ENCODE measurements at regions not wholly inside any gene's neighbourhood (a gene's known extent, or its start where the extent isn't known, plus 50 kb on each side); places are given as distances from the start of the nearest gene placed in this dataset.

DNA sequence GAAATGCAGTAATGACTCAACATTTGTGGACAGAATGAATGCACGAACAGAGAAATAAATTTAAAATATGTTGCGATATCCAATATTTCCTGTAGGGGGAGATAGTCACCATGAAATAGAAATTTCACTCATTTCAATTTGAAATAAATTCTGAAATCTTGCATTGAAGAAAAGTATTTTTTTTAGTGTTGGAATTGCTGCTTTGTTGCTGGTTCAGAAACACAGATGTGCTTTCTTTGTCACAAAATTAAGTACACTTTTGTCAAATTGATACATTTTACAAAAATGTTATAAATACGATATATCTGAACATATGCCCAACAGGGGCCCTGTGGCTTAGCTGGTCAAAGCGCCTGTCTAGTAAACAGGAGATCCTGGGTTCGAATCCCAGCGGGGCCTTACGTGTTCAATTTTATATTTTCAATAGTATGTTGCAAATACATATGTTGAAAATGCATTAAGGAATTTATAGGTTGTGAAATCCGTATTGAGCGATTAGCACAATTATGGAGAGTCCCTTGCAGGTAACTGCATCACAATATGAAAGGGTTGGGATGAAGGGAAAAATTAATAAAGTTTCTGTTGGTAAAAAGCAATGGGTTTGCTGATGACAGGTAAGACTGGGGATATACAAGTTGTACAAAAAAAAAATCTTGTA is 85.4 kb upstream of the PRSS16 start:
- Histone ChIP-seq H3K4me1 (ENCODE audit: control insufficient read depth in 4 of 4, insufficient read depth in 4 of 4, low read length in 3 of 4) (peaks cover 2 to 11% (median 7%) of the 10 kb centered on the region in 4 donors), H3K27me3 (ENCODE audit: control insufficient read depth in 4 of 4, insufficient read depth in 4 of 4, low read length in 3 of 4) (no peaks in the 10 kb centered on the region), H3K9me3 (ENCODE audit: control insufficient read depth in 4 of 4, low read length in 3 of 4) (no peaks in the 10 kb centered on the region), H3K9ac (ENCODE audit: low read depth in 1 of 2, low read length in 2 of 2) (no peak overlapping the region), H3K4me3 (ENCODE audit: low read depth in 1 of 3, low read length in 3 of 3) (no peak overlapping the region), H3K27ac (ENCODE audit: low read depth in 1 of 2, low read length in 2 of 2) (no peak overlapping the region), H3K36me3 (ENCODE audit: control insufficient read depth in 4 of 4, insufficient read depth in 3 of 4, low read depth in 1 of 4, low read length in 3 of 4) (no peaks in the 10 kb centered on the region)
- no peak for DNase-seq (ENCODE audit: low spot score)
- 29% methylated on average over 9 of the region's 9 CpGs for WGBS
- TF ChIP-seq FOXA1 (IDR thresholded peaks at IDR 0.05): no peak
- no peak for TF ChIP-seq RXRA (IDR thresholded peaks at IDR 0.05)
- TF ChIP-seq RAD21 (IDR thresholded peaks at IDR 0.05): peak; percentile 86 to 87
- TF ChIP-seq, protein P1, sequence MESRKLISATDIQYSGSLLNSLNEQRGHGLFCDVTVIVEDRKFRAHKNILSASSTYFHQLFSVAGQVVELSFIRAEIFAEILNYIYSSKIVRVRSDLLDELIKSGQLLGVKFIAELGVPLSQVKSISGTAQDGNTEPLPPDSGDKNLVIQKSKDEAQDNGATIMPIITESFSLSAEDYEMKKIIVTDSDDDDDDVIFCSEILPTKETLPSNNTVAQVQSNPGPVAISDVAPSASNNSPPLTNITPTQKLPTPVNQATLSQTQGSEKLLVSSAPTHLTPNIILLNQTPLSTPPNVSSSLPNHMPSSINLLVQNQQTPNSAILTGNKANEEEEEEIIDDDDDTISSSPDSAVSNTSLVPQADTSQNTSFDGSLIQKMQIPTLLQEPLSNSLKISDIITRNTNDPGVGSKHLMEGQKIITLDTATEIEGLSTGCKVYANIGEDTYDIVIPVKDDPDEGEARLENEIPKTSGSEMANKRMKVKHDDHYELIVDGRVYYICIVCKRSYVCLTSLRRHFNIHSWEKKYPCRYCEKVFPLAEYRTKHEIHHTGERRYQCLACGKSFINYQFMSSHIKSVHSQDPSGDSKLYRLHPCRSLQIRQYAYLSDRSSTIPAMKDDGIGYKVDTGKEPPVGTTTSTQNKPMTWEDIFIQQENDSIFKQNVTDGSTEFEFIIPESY (IDR thresholded peaks at IDR 0.05): no peak
- TF ChIP-seq HNF4G (IDR thresholded peaks at IDR 0.05): no peak
- TF ChIP-seq FOXA2 (IDR thresholded peaks at IDR 0.05): no peak
- TF ChIP-seq TAF1 (conservative IDR thresholded peaks at IDR 0.05): no peak
- TF ChIP-seq SP1 (IDR thresholded peaks at IDR 0.05): no peak
- no peak for TF ChIP-seq NR2F2 (IDR thresholded peaks at IDR 0.05)
- TF ChIP-seq YY1 (IDR thresholded peaks at IDR 0.05): no peak
- TF ChIP-seq EGR1 (IDR thresholded peaks at IDR 0.05; ENCODE audit: low read depth in 2 of 2): no peak
- TF ChIP-seq, protein P2, sequence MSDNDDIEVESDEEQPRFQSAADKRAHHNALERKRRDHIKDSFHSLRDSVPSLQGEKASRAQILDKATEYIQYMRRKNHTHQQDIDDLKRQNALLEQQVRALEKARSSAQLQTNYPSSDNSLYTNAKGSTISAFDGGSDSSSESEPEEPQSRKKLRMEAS (IDR thresholded peaks at IDR 0.05): no peak
- TF ChIP-seq, protein P3, sequence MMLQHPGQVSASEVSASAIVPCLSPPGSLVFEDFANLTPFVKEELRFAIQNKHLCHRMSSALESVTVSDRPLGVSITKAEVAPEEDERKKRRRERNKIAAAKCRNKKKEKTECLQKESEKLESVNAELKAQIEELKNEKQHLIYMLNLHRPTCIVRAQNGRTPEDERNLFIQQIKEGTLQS (IDR thresholded peaks at IDR 0.05): peak; percentile 58
- TF ChIP-seq, protein P4, sequence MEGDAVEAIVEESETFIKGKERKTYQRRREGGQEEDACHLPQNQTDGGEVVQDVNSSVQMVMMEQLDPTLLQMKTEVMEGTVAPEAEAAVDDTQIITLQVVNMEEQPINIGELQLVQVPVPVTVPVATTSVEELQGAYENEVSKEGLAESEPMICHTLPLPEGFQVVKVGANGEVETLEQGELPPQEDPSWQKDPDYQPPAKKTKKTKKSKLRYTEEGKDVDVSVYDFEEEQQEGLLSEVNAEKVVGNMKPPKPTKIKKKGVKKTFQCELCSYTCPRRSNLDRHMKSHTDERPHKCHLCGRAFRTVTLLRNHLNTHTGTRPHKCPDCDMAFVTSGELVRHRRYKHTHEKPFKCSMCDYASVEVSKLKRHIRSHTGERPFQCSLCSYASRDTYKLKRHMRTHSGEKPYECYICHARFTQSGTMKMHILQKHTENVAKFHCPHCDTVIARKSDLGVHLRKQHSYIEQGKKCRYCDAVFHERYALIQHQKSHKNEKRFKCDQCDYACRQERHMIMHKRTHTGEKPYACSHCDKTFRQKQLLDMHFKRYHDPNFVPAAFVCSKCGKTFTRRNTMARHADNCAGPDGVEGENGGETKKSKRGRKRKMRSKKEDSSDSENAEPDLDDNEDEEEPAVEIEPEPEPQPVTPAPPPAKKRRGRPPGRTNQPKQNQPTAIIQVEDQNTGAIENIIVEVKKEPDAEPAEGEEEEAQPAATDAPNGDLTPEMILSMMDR (IDR thresholded peaks at IDR 0.05; ENCODE audit: low read depth, low read length, missing input control): peak; percentile 65
- TF ChIP-seq, protein P5, sequence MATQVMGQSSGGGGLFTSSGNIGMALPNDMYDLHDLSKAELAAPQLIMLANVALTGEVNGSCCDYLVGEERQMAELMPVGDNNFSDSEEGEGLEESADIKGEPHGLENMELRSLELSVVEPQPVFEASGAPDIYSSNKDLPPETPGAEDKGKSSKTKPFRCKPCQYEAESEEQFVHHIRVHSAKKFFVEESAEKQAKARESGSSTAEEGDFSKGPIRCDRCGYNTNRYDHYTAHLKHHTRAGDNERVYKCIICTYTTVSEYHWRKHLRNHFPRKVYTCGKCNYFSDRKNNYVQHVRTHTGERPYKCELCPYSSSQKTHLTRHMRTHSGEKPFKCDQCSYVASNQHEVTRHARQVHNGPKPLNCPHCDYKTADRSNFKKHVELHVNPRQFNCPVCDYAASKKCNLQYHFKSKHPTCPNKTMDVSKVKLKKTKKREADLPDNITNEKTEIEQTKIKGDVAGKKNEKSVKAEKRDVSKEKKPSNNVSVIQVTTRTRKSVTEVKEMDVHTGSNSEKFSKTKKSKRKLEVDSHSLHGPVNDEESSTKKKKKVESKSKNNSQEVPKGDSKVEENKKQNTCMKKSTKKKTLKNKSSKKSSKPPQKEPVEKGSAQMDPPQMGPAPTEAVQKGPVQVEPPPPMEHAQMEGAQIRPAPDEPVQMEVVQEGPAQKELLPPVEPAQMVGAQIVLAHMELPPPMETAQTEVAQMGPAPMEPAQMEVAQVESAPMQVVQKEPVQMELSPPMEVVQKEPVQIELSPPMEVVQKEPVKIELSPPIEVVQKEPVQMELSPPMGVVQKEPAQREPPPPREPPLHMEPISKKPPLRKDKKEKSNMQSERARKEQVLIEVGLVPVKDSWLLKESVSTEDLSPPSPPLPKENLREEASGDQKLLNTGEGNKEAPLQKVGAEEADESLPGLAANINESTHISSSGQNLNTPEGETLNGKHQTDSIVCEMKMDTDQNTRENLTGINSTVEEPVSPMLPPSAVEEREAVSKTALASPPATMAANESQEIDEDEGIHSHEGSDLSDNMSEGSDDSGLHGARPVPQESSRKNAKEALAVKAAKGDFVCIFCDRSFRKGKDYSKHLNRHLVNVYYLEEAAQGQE (IDR thresholded peaks at IDR 0.05): no peak
- no peak for TF ChIP-seq JUND (IDR thresholded peaks at IDR 0.05)

DNA sequence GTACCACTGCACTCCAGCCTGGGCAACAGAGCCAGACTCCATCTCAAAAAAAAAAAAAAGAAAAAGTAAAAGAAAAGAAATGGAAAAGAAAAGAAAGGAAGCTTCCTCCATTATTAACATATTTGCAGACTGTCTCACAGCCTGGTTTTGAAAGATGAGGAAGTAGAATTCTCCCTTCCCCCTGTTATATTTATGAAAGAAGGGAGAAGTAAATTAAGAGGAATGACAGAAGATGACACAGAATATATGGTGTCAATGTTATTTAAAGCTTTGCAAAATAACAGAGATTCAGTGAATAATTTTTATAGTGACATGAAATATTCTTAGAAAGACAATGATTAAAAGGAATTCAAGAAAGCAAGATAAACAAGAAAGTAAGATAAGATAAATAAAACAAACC is 83.7 kb upstream of the PRSS16 start:
- Histone ChIP-seq H3K27ac (ENCODE audit: low read depth in 1 of 2, low read length in 2 of 2) (no peak overlapping the region), H3K4me3 (ENCODE audit: low read depth in 1 of 3, low read length in 3 of 3) (no peak overlapping the region), H3K9ac (ENCODE audit: low read depth in 1 of 2, low read length in 2 of 2) (no peak overlapping the region), H3K9me3 (ENCODE audit: control insufficient read depth in 4 of 4, low read length in 3 of 4) (no peaks in the 10 kb centered on the region), H3K4me1 (ENCODE audit: control insufficient read depth in 4 of 4, insufficient read depth in 4 of 4, low read length in 3 of 4) (no peaks in the 10 kb centered on the region), H3K36me3 (ENCODE audit: control insufficient read depth in 4 of 4, insufficient read depth in 3 of 4, low read depth in 1 of 4, low read length in 3 of 4) (no peaks in the 10 kb centered on the region), H3K27me3 (ENCODE audit: control insufficient read depth in 4 of 4, insufficient read depth in 4 of 4, low read length in 3 of 4) (no peaks in the 10 kb centered on the region)
- no peak for DNase-seq (ENCODE audit: low spot score)
- TF ChIP-seq HNF4G (IDR thresholded peaks at IDR 0.05): no peak
- TF ChIP-seq, protein P5 (IDR thresholded peaks at IDR 0.05): no peak
- TF ChIP-seq, protein P4 (IDR thresholded peaks at IDR 0.05; ENCODE audit: low read depth, low read length, missing input control): no peak
- TF ChIP-seq HNF4A (conservative IDR thresholded peaks at IDR 0.05): no peak
- TF ChIP-seq NR2F2 (IDR thresholded peaks at IDR 0.05): no peak
- TF ChIP-seq GABPA (IDR thresholded peaks at IDR 0.05 in 1 of 2, conservative IDR thresholded peaks at IDR 0.05 in 1 of 2): no peak
